Sigmoid colon (tissue), 3 donors: ENCODE measurements at regions not wholly inside any gene's neighbourhood (a gene's known extent, or its start where the extent isn't known, plus 50 kb on each side); places are given as distances from the start of the nearest gene placed in this dataset.
"Not testable (repeated sequence)": the region's sequence is repeated elsewhere in the genome, so short reads cannot be mapped to it uniquely, and the experiment has no call there.

Experiments
- POLR2A ChIP-seq, 2 donors: fragments of 450-650 bp; IDR thresholded peaks; one replicate each; pipeline ENCODE4 v1.6.1; 2016; ENCODE audit warnings: antibody characterized with exemption in 2 of 2, mild to moderate bottlenecking in 2 of 2, moderate library complexity in 2 of 2
- TF ChIP-seq, protein P1 (sequence below), 4 experiments: fragments of 450-650 bp in 3 of 4; fragments of 200-600 bp in 1 of 4; IDR thresholded peaks; one replicate each; pipeline ENCODE4 v1.5.1; 2016 to 2019; ENCODE audit warnings: antibody characterized with exemption in 4 of 4, mild to moderate bottlenecking in 3 of 4, moderate library complexity in 2 of 4

DNA sequence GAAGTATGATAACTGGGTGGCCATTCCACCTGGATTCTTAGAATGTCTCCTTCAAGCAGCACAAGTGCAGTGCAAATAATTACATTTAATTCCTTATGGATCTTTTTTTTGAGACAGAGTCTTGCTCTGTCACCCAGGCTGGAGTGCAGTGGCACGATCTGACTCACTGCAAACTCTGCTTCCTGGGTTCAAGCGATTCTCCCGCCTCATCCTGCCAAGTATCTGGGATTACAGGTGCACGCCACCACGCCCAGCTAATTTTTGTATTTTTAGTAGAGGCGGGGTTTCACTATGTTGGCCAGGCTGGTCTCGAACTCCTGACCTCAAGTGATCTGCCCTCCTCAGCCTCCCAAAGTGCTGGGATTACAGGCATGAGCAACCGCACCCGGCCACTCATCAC is 80.7 kb upstream of the ABHD2 start:
- not testable (repeated sequence) for TF ChIP-seq POLR2A (IDR thresholded peaks at IDR 0.05)
- TF ChIP-seq, protein P1, sequence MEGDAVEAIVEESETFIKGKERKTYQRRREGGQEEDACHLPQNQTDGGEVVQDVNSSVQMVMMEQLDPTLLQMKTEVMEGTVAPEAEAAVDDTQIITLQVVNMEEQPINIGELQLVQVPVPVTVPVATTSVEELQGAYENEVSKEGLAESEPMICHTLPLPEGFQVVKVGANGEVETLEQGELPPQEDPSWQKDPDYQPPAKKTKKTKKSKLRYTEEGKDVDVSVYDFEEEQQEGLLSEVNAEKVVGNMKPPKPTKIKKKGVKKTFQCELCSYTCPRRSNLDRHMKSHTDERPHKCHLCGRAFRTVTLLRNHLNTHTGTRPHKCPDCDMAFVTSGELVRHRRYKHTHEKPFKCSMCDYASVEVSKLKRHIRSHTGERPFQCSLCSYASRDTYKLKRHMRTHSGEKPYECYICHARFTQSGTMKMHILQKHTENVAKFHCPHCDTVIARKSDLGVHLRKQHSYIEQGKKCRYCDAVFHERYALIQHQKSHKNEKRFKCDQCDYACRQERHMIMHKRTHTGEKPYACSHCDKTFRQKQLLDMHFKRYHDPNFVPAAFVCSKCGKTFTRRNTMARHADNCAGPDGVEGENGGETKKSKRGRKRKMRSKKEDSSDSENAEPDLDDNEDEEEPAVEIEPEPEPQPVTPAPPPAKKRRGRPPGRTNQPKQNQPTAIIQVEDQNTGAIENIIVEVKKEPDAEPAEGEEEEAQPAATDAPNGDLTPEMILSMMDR (IDR thresholded peaks at IDR 0.05), result not testable (repeated sequence)
